ENCODE measurements at regions not wholly inside any gene's neighbourhood (a gene's known extent, or its start where the extent isn't known, plus 50 kb on each side); places are given as distances from the start of the nearest gene placed in this dataset.

DNA sequence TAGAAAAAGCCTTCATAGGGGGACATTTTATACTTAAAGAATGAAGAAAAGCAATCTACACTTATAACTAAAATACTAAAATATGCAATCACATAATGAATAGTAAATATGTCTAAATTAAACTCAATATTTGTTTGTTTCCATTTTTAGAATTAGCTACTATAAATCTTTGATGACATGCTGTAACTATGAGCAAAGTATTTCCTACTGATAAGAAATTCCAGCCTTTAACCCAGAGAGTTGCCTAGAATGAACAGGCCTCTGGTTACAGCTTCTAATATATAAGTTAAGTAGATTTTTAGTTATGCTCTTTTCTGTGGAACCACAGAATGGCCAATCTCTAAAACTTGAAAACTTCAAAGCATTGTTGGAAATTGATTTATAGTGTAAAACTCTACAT, 1465.6 kb upstream of the ZEB2 start:
- Histone ChIP-seq H3K9me3 (no peaks in the 10 kb centered on the region), H3K36me3 (no peaks in the 10 kb centered on the region), H3K4me1 (no peaks in the 10 kb centered on the region), H3K4me3 (replicated peaks in 1 of 3) (no peak overlapping the region), H3K27ac (no peak overlapping the region), H3K27me3 (no peaks in the 10 kb centered on the region)
- intact Hi-C loops (cut with DNase I) = no loop called here
- TF ChIP-seq POLR2A (IDR thresholded peaks at IDR 0.05) = no peak
- TF ChIP-seq, protein P1, sequence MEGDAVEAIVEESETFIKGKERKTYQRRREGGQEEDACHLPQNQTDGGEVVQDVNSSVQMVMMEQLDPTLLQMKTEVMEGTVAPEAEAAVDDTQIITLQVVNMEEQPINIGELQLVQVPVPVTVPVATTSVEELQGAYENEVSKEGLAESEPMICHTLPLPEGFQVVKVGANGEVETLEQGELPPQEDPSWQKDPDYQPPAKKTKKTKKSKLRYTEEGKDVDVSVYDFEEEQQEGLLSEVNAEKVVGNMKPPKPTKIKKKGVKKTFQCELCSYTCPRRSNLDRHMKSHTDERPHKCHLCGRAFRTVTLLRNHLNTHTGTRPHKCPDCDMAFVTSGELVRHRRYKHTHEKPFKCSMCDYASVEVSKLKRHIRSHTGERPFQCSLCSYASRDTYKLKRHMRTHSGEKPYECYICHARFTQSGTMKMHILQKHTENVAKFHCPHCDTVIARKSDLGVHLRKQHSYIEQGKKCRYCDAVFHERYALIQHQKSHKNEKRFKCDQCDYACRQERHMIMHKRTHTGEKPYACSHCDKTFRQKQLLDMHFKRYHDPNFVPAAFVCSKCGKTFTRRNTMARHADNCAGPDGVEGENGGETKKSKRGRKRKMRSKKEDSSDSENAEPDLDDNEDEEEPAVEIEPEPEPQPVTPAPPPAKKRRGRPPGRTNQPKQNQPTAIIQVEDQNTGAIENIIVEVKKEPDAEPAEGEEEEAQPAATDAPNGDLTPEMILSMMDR (IDR thresholded peaks at IDR 0.05) = no peak
- DNase-seq = no peak

DNA sequence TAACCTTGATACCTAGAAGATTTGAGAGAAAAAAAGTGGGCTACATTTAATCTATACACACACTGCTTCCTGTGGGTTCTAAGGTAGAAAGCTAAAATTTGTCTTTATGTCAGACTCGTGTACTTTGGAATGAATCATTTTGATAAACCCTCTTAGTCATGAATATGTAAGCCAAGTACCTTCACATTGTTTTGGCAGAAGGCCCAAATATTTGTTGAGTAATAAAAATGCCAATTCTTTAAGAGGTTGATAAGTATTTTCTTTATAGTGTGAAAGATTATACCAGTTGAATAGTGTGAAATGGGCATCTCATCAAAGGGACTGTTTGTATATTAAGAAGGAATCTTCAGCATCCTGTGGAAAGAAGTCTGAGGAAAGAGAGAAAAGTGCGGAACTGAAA, 1464.7 kb upstream of the ZEB2 start:
- no peak for TF ChIP-seq POLR2A (IDR thresholded peaks at IDR 0.05)
- TF ChIP-seq, protein P1 (IDR thresholded peaks at IDR 0.05) = no peak
- Histone ChIP-seq H3K36me3 (no peaks in the 10 kb centered on the region), H3K27me3 (no peaks in the 10 kb centered on the region), H3K27ac (no peak overlapping the region), H3K4me3 (replicated peaks in 1 of 3) (no peak overlapping the region), H3K9me3 (no peaks in the 10 kb centered on the region), H3K4me1 (no peaks in the 10 kb centered on the region)
- intact Hi-C loops (cut with DNase I) = no loop called here
- WGBS, 2 donors = 77 to 78% methylated on average over 2 of the region's 2 CpGs
- no peak for DNase-seq

DNA sequence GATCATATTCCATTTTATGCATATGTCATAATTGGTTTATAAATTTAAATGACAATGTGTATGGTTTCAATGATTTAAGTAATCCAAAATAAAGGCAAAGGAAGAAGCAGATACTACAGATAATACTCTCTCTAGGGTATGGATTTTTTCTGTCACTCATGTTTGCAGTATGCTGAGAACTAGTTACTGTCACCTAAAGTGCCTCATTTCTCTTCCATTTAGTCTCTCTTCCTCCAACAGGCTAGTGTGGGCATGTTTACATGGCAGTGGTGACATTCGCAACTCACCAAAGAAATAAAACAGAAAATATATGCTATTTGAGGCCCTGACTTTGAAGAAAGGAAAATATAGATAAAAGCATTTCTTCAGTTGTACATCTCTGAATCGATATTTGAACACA, 1460.4 kb upstream of the ZEB2 start:
- WGBS, 2 donors = 93 to 99% methylated on average over 2 of the region's 2 CpGs
- Histone ChIP-seq H3K9me3 (no peaks in the 10 kb centered on the region), H3K4me1 (no peaks in the 10 kb centered on the region), H3K27me3 (no peaks in the 10 kb centered on the region), H3K27ac (no peak overlapping the region), H3K36me3 (no peaks in the 10 kb centered on the region), H3K4me3 (replicated peaks in 1 of 3) (no peak overlapping the region)
- intact Hi-C loops (cut with DNase I) = no loop called here
- TF ChIP-seq, protein P1 (IDR thresholded peaks at IDR 0.05) = no peak
- TF ChIP-seq POLR2A (IDR thresholded peaks at IDR 0.05) = no peak
- DNase-seq = no peak

DNA sequence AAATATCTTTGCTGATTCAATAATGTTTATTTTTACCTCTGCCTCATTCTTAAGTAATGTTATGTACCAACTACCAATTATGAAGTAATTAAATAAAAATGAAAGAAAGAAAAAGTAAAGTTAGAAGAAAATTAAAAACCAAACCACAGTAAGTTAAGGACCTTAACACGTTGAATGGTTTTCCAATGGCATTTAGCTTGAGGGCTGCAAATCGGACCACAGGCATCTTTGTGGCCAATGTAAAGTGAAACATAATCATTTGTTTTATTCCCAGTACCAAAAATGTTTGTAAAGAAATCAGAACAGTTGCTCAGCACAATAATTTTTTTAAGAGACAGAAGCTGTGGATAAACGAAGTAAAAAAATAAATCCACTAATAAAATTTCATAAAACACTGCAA, 1455.5 kb upstream of the ZEB2 start:
- TF ChIP-seq, protein P1 (IDR thresholded peaks at IDR 0.05) = no peak
- TF ChIP-seq POLR2A (IDR thresholded peaks at IDR 0.05) = no peak
- Histone ChIP-seq H3K4me1 (no peaks in the 10 kb centered on the region), H3K36me3 (no peaks in the 10 kb centered on the region), H3K9me3 (no peaks in the 10 kb centered on the region), H3K27ac (no peak overlapping the region), H3K4me3 (replicated peaks in 1 of 3) (no peak overlapping the region), H3K27me3 (no peaks in the 10 kb centered on the region)
- DNase-seq = no peak
- WGBS, 2 donors = 53 to 54% methylated on average over 3 of the region's 3 CpGs
- intact Hi-C loops (cut with DNase I) = no loop called here

DNA sequence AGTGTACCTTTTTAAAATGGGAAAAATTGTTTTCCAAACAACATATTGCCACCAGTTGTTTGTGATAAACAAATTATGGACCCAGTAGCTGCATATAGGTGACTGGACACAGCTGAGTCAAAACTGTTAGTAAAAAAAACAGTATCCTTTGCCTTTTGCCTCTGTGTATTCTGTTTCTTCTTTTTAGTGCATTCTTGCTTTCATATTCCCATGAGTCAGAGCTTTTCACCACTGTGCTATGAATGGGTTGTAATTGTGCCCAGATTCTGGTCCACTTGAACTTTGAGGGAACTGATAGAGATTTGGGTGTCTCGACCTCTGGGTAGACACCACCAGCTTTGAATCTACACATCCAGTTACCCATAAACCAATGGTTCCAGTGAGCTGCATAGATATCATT, 1441.9 kb upstream of the ZEB2 start:
- intact Hi-C loops (cut with DNase I) = no loop called here
- 79 to 81% methylated on average over 1 of the region's 1 CpG for WGBS, 2 donors
- Histone ChIP-seq H3K36me3 (no peaks in the 10 kb centered on the region), H3K27ac (no peak overlapping the region), H3K4me3 (replicated peaks in 1 of 3) (no peak overlapping the region), H3K27me3 (no peaks in the 10 kb centered on the region), H3K9me3 (no peaks in the 10 kb centered on the region), H3K4me1 (no peaks in the 10 kb centered on the region)
- TF ChIP-seq, protein P1 (IDR thresholded peaks at IDR 0.05) = no peak
- DNase-seq = no peak
